ENCODE measurements at regions not wholly inside any gene's neighbourhood (a gene's known extent, or its start where the extent isn't known, plus 50 kb on each side); places are given as distances from the start of the nearest gene placed in this dataset.

DNA sequence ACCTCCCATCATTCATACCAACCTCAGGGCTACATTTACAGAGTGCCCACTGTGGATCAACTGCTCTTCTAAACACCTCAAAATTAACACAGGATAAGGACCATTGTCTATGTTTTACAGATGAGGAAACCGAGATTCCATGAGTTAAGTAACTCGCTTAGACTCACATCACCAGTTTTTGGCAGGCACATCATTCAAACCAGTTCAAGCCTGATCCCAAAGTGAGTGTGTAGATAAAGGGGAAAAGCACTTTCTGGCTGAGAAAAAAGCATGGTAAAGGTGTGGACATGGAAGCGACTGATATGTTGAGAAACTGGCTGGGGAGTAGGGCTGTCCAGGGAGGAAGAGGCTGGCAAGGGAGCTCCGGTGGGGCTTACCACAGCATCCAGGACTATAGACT, 193.7 kb upstream of the RORA start:
- Histone ChIP-seq H2AK9ac (replicated peaks; ENCODE audit: low read depth, low read length, poor library complexity) (no peak overlapping the region), H3K23ac (ENCODE audit: low read depth, low read length) (no peak overlapping the region), H3K4me3 (ENCODE audit: insufficient read depth, low read depth, low read length) (no peak overlapping the region), H2BK120ac (ENCODE audit: low read depth, low read length) (no peak overlapping the region), H4K8ac (ENCODE audit: low read depth in 2 of 2, low read length in 2 of 2) (no peak overlapping the region), H3K56ac (ENCODE audit: extremely low read depth, insufficient read depth, low read length) (no peak overlapping the region), H4K91ac (ENCODE audit: insufficient read depth, low read depth, low read length) (no peak overlapping the region), H3K14ac (replicated peaks; ENCODE audit: low read depth, low read length) (no peak overlapping the region), H2BK5ac (ENCODE audit: low read depth, low read length, poor library complexity, severe bottlenecking) (no peak overlapping the region), H3K4ac (ENCODE audit: low read depth, low read length) (no peak overlapping the region), H3K27ac (ENCODE audit: insufficient read depth, low read length) (no peak overlapping the region), H3K9me1 (ENCODE audit: insufficient read depth, low read length) (no peaks in the 10 kb centered on the region), H2AK5ac (ENCODE audit: low read depth, low read length) (no peak overlapping the region), H3K4me1 (ENCODE audit: control insufficient read depth, insufficient read depth, low read length) (no peaks in the 10 kb centered on the region), H2BK15ac (ENCODE audit: low read depth, low read length) (no peak overlapping the region), H3K9ac (ENCODE audit: low read depth, low read length) (no peak overlapping the region), H4K5ac (ENCODE audit: low read depth, low read length) (no peak overlapping the region), H3K9me3 (ENCODE audit: control insufficient read depth, insufficient read depth, low read length) (no peaks in the 10 kb centered on the region), H3K79me1 (ENCODE audit: low read depth in 1 of 2, low read length in 2 of 2) (no peaks in the 10 kb centered on the region), H2BK20ac (ENCODE audit: low read depth, low read length) (no peak overlapping the region), H3K18ac (ENCODE audit: low read depth, low read length) (no peak overlapping the region), H4K20me1 (ENCODE audit: insufficient read depth, low read length) (no peaks in the 10 kb centered on the region), H2AFZ (replicated peaks; ENCODE audit: low read length, poor library complexity) (no peak overlapping the region), H3K27me3 (ENCODE audit: control insufficient read depth, insufficient read depth, low read length) (no peaks in the 10 kb centered on the region), H3K4me2 (ENCODE audit: low read depth, low read length) (no peak overlapping the region), H3K36me3 (ENCODE audit: control insufficient read depth, insufficient read depth, low read length) (no peaks in the 10 kb centered on the region)
- CTCF ChIA-PET = no interaction called here
- DNase-seq (no peak), ATAC-seq (ENCODE audit: low read depth) (no peak)
- in situ Hi-C loops (cut with MboI; ENCODE audit: low sequenced_read_pairs) (no loop called here), dilution Hi-C loops (cut with HindIII; ENCODE audit: low sequenced_read_pairs, unreplicated experiment) (no loop called here), intact Hi-C loops (cut with micrococcal nuclease) (no loop called here)
- POLR2A ChIA-PET (ENCODE audit: unreplicated experiment) = no interaction called here
- BruUV-seq (replicated peaks) = no TSS peak
- no CpG with 5 or more reads among the region's 4 CpGs for WGBS, 2 experiments (ENCODE audit: extremely low coverage in 2 of 2, insufficient read length in 1 of 2)
- TF ChIP-seq, protein P1, sequence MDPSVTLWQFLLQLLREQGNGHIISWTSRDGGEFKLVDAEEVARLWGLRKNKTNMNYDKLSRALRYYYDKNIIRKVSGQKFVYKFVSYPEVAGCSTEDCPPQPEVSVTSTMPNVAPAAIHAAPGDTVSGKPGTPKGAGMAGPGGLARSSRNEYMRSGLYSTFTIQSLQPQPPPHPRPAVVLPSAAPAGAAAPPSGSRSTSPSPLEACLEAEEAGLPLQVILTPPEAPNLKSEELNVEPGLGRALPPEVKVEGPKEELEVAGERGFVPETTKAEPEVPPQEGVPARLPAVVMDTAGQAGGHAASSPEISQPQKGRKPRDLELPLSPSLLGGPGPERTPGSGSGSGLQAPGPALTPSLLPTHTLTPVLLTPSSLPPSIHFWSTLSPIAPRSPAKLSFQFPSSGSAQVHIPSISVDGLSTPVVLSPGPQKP (IDR thresholded peaks at IDR 0.05; ENCODE audit: borderline replicate concordance, low read depth, low read length) = no peak
- no peak for TF ChIP-seq RAD21 (IDR thresholded peaks at IDR 0.05; ENCODE audit: low read length)
- no peak for TF ChIP-seq NFE2L2 (IDR thresholded peaks at IDR 0.05; ENCODE audit: low read depth, low read length)
- TF ChIP-seq POLR2A (IDR thresholded peaks at IDR 0.05; ENCODE audit: low read depth, low read length) = no peak
- no peak for TF ChIP-seq MAZ (IDR thresholded peaks at IDR 0.05; ENCODE audit: borderline replicate concordance, low read depth, low read length)
- TF ChIP-seq MAFK (IDR thresholded peaks at IDR 0.05; ENCODE audit: low read depth, low read length) = no peak
- TF ChIP-seq, protein P2, sequence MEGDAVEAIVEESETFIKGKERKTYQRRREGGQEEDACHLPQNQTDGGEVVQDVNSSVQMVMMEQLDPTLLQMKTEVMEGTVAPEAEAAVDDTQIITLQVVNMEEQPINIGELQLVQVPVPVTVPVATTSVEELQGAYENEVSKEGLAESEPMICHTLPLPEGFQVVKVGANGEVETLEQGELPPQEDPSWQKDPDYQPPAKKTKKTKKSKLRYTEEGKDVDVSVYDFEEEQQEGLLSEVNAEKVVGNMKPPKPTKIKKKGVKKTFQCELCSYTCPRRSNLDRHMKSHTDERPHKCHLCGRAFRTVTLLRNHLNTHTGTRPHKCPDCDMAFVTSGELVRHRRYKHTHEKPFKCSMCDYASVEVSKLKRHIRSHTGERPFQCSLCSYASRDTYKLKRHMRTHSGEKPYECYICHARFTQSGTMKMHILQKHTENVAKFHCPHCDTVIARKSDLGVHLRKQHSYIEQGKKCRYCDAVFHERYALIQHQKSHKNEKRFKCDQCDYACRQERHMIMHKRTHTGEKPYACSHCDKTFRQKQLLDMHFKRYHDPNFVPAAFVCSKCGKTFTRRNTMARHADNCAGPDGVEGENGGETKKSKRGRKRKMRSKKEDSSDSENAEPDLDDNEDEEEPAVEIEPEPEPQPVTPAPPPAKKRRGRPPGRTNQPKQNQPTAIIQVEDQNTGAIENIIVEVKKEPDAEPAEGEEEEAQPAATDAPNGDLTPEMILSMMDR (conservative IDR thresholded peaks at IDR 0.05; ENCODE audit: low read depth, low read length) = no peak
